Transverse colon (tissue), 4 donors: ENCODE measurements at regions not wholly inside any gene's neighbourhood (a gene's known extent, or its start where the extent isn't known, plus 50 kb on each side); places are given as distances from the start of the nearest gene placed in this dataset.

Experiments used
- DNase-seq: peaks from one replicate; pipeline ENCODE4 v3.0.0-alpha.2; 2019
- H3K27ac ChIP-seq, 4 donors: fragments of 200-600 bp; sonication (generic); 2 replicates each; pipeline ENCODE4 v1.5.1; 2016 to 2018; ENCODE audit warnings: inconsistent platforms in 4 of 4
- H3K27me3 ChIP-seq: fragments of 200-600 bp; sonication (generic); 2 replicates; pipeline ENCODE4 v1.5.1; 2017; ENCODE audit warnings: inconsistent platforms
- H3K36me3 ChIP-seq, 4 donors: fragments of 200-600 bp; sonication (generic); 2 replicates each; pipeline ENCODE4 v1.5.1; 2017 to 2019; ENCODE audit warnings: inconsistent platforms in 4 of 4
- H3K4me1 ChIP-seq, 4 donors: fragments of 200-600 bp; sonication (generic); 2 replicates each; pipeline ENCODE4 v1.5.1; 2017 to 2020; ENCODE audit warnings: inconsistent platforms in 4 of 4
- H3K4me3 ChIP-seq, 4 donors: fragments of 200-600 bp; sonication (generic); 1 replicate in 1 of 4; 2 replicates in 3 of 4; pipeline versions ENCODE4 v1.5.1 to v1.6.1; 2017 to 2019; ENCODE audit warnings: inconsistent platforms in 4 of 4
- H3K9me3 ChIP-seq, 2 donors: fragments of 200-600 bp; sonication (generic); 2 replicates each; pipeline ENCODE4 v1.5.1; 2017 to 2019; ENCODE audit warnings: inconsistent platforms in 2 of 2
- EP300 ChIP-seq: sonication (generic); formaldehyde crosslinking; IDR thresholded peaks from one replicate; pipeline ENCODE4 v1.6.1; 2017; ENCODE audit warnings: antibody characterized with exemption, low read depth
- POLR2A ChIP-seq: fragments of 450-650 bp; IDR thresholded peaks from one replicate; pipeline ENCODE4 v1.6.1; 2016; ENCODE audit warnings: antibody characterized with exemption, mild to moderate bottlenecking, moderate library complexity
- POLR2AphosphoS5 ChIP-seq, 3 donors: sonication (generic); formaldehyde crosslinking; IDR thresholded peaks; one replicate each; pipeline ENCODE4 v1.6.1; 2016; ENCODE audit warnings: antibody characterized with exemption in 3 of 3
- WGBS, 2 donors: methylation state at CpG; one replicate each; pipeline ENCODE4 v1.1.5; 2018; ENCODE audit warnings: low coverage in 1 of 2; 5-methylcytosine and 5-hydroxymethylcytosine counted together
- in situ Hi-C, 4 donors: fragments of 200-750 bp; cut with MboI; loops; one replicate each; pipeline versions ENCODE4 v1.15.0 to v1.15.1; 2017; ENCODE audit warnings: low sequenced_read_pairs in 3 of 4, low pct_ligation_motif_present in 1 of 4, low pct_unique_long_range_greater_than_20kb in 1 of 4
- intact Hi-C: fragments of 100-400 bp; cut with DNase I; formaldehyde crosslinking; loops from one replicate; pipeline ENCODE4 v1.15.1; 2023; ENCODE audit warnings: low total_unique reads
- TF ChIP-seq, protein P1 (sequence below), 5 experiments: fragments of 200-600 bp in 3 of 5; fragments of 450-650 bp in 2 of 5; sonication (generic) in 3 of 5; IDR thresholded peaks; 1 replicate in 2 of 5; 2 replicates in 3 of 5; pipeline ENCODE4 v1.5.1; 2016 to 2017; ENCODE audit warnings: antibody characterized with exemption in 5 of 5, inconsistent platforms in 3 of 5, mild to moderate bottlenecking in 2 of 5, moderate library complexity in 1 of 5

DNA sequence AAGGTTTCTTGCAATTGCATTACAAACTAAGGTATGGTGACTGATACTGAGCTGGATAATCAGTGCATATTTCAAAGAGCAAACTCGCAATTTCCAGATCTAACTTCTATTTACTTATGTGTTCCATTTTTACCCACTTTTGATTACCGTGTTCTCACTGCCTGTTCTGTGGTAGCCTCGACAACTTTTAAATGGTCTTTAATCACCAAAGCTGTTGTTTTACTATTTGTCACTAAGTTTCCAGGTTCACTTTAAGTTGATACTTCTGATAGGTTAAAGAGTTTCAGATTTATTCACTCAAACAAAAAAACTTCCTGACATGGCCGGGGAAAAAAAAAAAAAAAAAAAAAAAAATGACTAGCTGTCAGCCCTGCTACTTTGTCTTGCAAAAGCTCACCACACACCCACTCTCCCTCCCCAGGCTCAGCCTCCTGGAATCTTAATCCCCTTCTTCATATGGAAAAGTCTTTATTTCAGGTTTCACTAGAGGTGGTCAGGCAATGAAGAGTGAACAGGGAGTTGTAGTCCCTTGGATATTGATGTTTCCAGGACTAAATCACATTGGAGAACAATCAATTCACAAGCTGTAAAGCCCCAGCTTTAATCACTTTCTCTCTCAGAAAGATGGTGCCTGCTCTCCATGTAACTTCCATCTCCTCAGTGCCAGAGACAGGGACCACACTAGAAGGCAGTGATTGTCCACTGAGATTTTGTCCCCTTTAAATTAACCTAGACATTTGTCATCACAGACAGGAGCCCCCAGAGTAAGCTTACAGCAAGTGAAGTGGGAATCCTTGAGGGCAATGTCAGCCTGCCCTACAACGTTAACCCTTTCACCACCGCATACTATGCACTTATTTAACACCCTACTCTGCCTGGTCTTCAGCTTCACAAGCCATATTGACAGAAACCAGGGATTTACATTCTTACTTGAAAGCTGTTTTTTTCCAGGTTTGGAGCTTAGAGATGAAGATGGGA is 749.1 kb upstream of the SORCS1 start:
- Histone ChIP-seq H3K36me3 (no peaks in the 10 kb centered on the region), H3K27ac (no peak overlapping the region), H3K27me3 (peaks cover 33% of the 10 kb centered on the region), H3K4me1 (peaks cover 0 to 11% (median 5%) of the 10 kb centered on the region in 4 donors), H3K9me3 (no peaks in the 10 kb centered on the region), H3K4me3 (no peak overlapping the region)
- no peak for TF ChIP-seq POLR2A
- no peak for TF ChIP-seq EP300
- TF ChIP-seq POLR2AphosphoS5 (IDR thresholded peaks at IDR 0.05) = no peak
- TF ChIP-seq, protein P1, sequence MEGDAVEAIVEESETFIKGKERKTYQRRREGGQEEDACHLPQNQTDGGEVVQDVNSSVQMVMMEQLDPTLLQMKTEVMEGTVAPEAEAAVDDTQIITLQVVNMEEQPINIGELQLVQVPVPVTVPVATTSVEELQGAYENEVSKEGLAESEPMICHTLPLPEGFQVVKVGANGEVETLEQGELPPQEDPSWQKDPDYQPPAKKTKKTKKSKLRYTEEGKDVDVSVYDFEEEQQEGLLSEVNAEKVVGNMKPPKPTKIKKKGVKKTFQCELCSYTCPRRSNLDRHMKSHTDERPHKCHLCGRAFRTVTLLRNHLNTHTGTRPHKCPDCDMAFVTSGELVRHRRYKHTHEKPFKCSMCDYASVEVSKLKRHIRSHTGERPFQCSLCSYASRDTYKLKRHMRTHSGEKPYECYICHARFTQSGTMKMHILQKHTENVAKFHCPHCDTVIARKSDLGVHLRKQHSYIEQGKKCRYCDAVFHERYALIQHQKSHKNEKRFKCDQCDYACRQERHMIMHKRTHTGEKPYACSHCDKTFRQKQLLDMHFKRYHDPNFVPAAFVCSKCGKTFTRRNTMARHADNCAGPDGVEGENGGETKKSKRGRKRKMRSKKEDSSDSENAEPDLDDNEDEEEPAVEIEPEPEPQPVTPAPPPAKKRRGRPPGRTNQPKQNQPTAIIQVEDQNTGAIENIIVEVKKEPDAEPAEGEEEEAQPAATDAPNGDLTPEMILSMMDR (IDR thresholded peaks at IDR 0.05) = no peak
- intact Hi-C loops (no loop called here), in situ Hi-C loops (no loop called here)
- 35 to 45% methylated on average over 6 of the region's 6 CpGs for WGBS, 2 donors
- no peak for DNase-seq

DNA sequence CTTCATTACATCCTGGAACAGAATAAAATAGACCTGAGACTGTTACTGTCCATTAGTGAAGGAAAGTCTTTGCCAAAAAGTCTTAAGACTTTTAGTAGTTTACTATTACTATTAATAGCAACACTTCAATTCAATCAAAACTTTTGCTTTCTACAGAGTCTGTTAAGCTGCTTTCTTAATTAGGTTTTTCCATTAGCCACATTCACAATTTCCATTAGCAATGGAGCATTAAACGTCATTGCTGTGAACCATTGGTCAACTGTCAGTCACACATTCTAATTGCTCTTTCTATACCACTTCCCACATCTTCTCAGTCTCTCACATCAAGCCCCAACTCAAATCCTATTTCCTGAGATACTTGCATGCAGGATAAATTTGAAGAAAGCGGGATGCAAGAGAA is 736.6 kb upstream of the SORCS1 start:
- no peak for DNase-seq
- in situ Hi-C loops (no loop called here), intact Hi-C loops (no loop called here)
- 71 to 74% methylated on average over 2 of the region's 2 CpGs for WGBS, 2 donors
- Histone ChIP-seq H3K36me3 (no peaks in the 10 kb centered on the region), H3K4me3 (no peak overlapping the region), H3K27me3 (no peaks in the 10 kb centered on the region), H3K9me3 (no peaks in the 10 kb centered on the region), H3K27ac (no peak overlapping the region), H3K4me1 (no peaks in the 10 kb centered on the region)
- TF ChIP-seq EP300 (no peak), POLR2AphosphoS5 (IDR thresholded peaks at IDR 0.05) (no peak), POLR2A (no peak)
- TF ChIP-seq, protein P1 (IDR thresholded peaks at IDR 0.05) = no peak

DNA sequence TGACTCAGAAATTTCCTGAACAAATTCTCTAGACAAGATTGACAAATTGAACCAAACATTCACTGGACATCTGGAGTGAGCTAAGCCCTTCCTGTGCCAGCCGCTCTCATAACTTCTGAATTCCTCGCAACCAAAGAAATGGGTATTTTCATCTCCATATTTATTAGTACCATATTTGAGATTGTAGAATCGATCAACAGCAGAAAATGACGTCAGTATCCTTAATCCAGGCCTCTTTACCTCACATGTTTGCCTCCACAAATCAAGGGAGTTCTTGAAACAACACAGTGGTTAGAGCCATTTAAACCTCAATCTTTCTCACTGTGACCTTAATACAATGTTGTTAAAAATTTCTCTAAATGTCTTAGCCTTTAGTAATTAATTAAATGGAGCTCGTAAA is 735.6 kb upstream of the SORCS1 start:
- 87 to 89% methylated on average over 4 to 5 of the region's 5 CpGs for WGBS, 2 donors

DNA sequence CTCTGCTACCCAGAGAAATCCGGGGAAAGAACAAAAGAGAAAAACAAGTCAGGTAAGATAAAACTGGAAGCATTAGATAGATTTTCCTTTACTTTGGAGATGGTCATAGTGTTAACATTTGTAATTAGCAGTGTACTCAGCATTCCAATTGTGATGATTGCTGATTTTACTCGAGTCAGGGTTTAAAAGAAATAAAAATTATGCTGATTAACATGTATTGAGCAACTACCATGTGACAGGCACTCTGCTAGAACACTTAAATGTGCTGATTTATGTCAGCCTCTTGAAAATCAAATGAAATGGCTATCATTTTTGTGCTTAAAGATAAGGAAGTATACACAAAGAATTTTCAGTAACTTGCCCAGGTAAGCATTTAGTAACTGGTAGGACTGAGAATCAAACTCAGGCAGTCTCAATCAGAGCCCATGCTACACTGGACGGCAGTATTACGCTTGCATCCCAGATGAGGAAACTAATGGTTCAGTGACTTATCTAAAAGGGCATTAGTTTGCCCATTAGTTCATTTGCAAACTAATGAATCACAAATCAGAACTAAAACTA is 735.1 kb upstream of the SORCS1 start:
- no peaks in the 10 kb centered on the region for H3K9me3 ChIP-seq
- 36 to 73% methylated on average over 2 to 4 of the region's 4 CpGs for WGBS, 2 donors
- in situ Hi-C loops (no loop called here), intact Hi-C loops (no loop called here)
- no peaks in the 10 kb centered on the region for H3K36me3 ChIP-seq
- no peaks in the 10 kb centered on the region for H3K4me1 ChIP-seq
- no peak overlapping the region for H3K27ac ChIP-seq
- TF ChIP-seq EP300 = no peak
- TF ChIP-seq POLR2A = no peak
- TF ChIP-seq, protein P1 (IDR thresholded peaks at IDR 0.05) = no peak
- TF ChIP-seq POLR2AphosphoS5 (IDR thresholded peaks at IDR 0.05) = no peak
- DNase-seq = no peak
- H3K4me3 ChIP-seq = no peak overlapping the region
- H3K27me3 ChIP-seq = no peaks in the 10 kb centered on the region

More for the DNA sequence above, 735.6 kb upstream of the SORCS1 start:
- DNase-seq = no peak
- intact Hi-C loops (no loop called here), in situ Hi-C loops (no loop called here)
- Histone ChIP-seq H3K4me3 (no peak overlapping the region), H3K27me3 (no peaks in the 10 kb centered on the region), H3K4me1 (no peaks in the 10 kb centered on the region), H3K27ac (no peak overlapping the region), H3K9me3 (no peaks in the 10 kb centered on the region), H3K36me3 (no peaks in the 10 kb centered on the region)
- TF ChIP-seq, protein P1 (IDR thresholded peaks at IDR 0.05) = no peak
- TF ChIP-seq POLR2AphosphoS5 (IDR thresholded peaks at IDR 0.05) (no peak), POLR2A (no peak), EP300 (no peak)
